NCI-H526 treated with DMSO at 0.1 percent for 48 hours (cell line): ENCODE measurements at regions not wholly inside any gene's neighbourhood (a gene's known extent, or its start where the extent isn't known, plus 50 kb on each side); places are given as distances from the start of the nearest gene placed in this dataset.
"Not testable (repeated sequence)": the region's sequence is repeated elsewhere in the genome, so short reads cannot be mapped to it uniquely, and the experiment has no call there.

ENCODE experiments used
- DNase-seq: peaks from one replicate; lab custom pipeline; 2025; lab: John Stamatoyannopoulos, UW

GRCh38 chr2:47728551-47728950 lies 54.4 kb upstream of the MSH6 start:
- DNase-seq = no peak

GRCh38 chr2:47727956-47728355 lies 55.0 kb upstream of the MSH6 start:
- DNase-seq = no peak

GRCh38 chr2:47726978-47727377 lies 56.0 kb upstream of the MSH6 start:
- DNase-seq = not testable (repeated sequence)

- DNase-seq = no peak
Observed at GRCh38 chr2:47725808-47726207, 57.1 kb upstream of the MSH6 start.

GRCh38 chr2:47724221-47724981 lies 58.5 kb upstream of the MSH6 start:
- DNase-seq = peak; percentile 33

- DNase-seq = no peak
Observed at GRCh38 chr2:47721296-47721695, 61.6 kb upstream of the MSH6 start.

GRCh38 chr2:47720559-47720958 lies 62.4 kb upstream of the MSH6 start:
- DNase-seq = no peak

- DNase-seq = no peak
Observed at GRCh38 chr2:47720036-47720435, 62.9 kb upstream of the MSH6 start.

GRCh38 chr2:47719099-47719498 lies 63.8 kb upstream of the MSH6 start:
- peak; percentile 19 for DNase-seq

GRCh38 chr2:47716307-47716706 lies 66.6 kb upstream of the MSH6 start:
- DNase-seq = not testable (repeated sequence)

- DNase-seq = no peak
Observed at GRCh38 chr2:47715552-47715951, 67.4 kb upstream of the MSH6 start.

- no peak for DNase-seq
Observed at GRCh38 chr2:47708801-47709499, 74.0 kb upstream of the MSH6 start.

- DNase-seq = no peak
Observed at GRCh38 chr2:47704287-47704686, 78.7 kb upstream of the MSH6 start.

GRCh38 chr2:47699533-47700215 lies 83.3 kb upstream of the MSH6 start:
- DNase-seq = no peak

- not testable (repeated sequence) for DNase-seq
Observed at GRCh38 chr2:47698436-47698972, 84.4 kb upstream of the MSH6 start.

- DNase-seq = not testable (repeated sequence)
Observed at GRCh38 chr2:47697681-47698435, 85.1 kb upstream of the MSH6 start.

GRCh38 chr2:47697000-47697601 lies 85.8 kb upstream of the MSH6 start:
- DNase-seq = no peak

GRCh38 chr2:47696478-47696831 lies 86.5 kb upstream of the MSH6 start:
- no peak for DNase-seq

- no peak for DNase-seq
Observed at GRCh38 chr2:47695800-47696477, 87.0 kb upstream of the MSH6 start.

- DNase-seq = not testable (repeated sequence)
Observed at GRCh38 chr2:47694451-47694850, 88.5 kb upstream of the MSH6 start.
